VCaP (cell line): ENCODE measurements at regions not wholly inside any gene's neighbourhood (a gene's known extent, or its start where the extent isn't known, plus 50 kb on each side); places are given as distances from the start of the nearest gene placed in this dataset.

ENCODE experiments used
- H3K27ac ChIP-seq: fragments of 450-650 bp; 2 replicates; pipeline ENCODE4 v1.5.1; 2017
- TF ChIP-seq, protein P1 (sequence below): fragments of 450-650 bp; conservative IDR thresholded peaks from 2 replicates; pipeline ENCODE4 v1.5.1; 2017; ENCODE audit warnings: mild to moderate bottlenecking, moderate library complexity

DNA sequence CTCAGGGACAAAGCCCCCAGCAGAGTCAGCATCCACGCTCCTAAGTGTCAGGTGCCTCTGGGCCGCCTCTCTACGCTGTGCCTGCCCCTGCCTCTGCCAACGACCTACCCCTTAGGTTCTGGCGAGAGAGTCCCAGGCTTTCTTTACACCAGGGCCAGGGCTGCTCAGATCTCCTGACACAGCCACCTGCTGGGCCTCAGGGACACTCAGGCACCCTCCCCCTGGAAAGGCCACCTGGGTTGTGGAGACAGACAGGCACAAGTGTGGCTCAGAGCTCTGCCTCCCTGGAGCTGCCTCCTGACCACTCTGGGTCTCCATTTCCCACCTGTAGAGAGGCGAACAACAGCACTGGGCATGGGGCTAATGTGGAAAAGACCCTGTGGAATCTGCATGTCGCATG lies 90.0 kb upstream of the ADRA2C start:
- TF ChIP-seq, protein P1, sequence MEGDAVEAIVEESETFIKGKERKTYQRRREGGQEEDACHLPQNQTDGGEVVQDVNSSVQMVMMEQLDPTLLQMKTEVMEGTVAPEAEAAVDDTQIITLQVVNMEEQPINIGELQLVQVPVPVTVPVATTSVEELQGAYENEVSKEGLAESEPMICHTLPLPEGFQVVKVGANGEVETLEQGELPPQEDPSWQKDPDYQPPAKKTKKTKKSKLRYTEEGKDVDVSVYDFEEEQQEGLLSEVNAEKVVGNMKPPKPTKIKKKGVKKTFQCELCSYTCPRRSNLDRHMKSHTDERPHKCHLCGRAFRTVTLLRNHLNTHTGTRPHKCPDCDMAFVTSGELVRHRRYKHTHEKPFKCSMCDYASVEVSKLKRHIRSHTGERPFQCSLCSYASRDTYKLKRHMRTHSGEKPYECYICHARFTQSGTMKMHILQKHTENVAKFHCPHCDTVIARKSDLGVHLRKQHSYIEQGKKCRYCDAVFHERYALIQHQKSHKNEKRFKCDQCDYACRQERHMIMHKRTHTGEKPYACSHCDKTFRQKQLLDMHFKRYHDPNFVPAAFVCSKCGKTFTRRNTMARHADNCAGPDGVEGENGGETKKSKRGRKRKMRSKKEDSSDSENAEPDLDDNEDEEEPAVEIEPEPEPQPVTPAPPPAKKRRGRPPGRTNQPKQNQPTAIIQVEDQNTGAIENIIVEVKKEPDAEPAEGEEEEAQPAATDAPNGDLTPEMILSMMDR, result no peak

DNA sequence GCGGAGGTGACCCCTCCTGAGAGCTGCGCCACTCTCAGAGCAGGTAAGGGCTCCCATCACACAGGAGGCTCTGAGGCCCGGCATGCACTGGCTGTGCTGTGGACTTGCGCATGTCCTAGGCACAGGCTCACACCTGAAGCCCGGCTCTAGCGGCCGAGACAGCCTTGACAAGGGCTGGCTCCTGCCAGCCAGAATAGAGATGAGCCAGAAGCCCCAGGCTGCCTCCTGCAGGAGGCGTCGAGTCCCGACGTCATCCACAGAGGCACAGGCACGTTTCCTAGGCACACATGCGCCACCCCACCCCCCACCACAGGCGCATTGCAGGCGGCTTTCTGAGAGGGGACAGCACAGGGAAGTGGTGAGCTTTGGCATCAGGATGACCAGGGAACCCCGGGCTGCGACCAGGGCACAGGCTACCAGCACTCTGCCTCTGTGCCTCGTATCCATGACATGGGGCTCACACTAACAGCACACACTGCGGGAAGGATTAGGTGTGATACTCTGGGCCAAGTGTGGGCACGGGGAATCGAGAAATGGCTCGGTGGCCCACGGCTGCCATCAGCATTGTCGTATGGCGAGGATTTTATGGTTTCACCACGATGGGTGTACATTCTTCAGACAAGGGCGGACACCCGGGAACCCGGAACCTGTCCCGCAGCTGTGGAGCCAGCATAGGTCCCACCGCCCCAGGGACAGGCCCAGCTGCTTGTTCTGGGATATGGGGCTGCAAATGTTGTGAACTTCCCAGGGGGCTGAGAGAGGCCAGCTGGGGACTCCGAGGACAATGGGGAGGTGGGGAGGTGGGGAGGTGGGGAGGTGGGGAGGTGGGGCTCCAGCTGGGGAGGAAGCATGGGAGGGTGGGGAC lies 90.7 kb upstream of the ADRA2C start:
- TF ChIP-seq, protein P1, result no peak
- no peak overlapping the region for H3K27ac ChIP-seq

More for the DNA sequence above, 90.0 kb upstream of the ADRA2C start:
- H3K27ac ChIP-seq, result no peak overlapping the region

GRCh38 chr4:3674479-3674851 lies 91.7 kb upstream of the ADRA2C start:
- no peak overlapping the region for H3K27ac ChIP-seq
- TF ChIP-seq, protein P1, result no peak

DNA sequence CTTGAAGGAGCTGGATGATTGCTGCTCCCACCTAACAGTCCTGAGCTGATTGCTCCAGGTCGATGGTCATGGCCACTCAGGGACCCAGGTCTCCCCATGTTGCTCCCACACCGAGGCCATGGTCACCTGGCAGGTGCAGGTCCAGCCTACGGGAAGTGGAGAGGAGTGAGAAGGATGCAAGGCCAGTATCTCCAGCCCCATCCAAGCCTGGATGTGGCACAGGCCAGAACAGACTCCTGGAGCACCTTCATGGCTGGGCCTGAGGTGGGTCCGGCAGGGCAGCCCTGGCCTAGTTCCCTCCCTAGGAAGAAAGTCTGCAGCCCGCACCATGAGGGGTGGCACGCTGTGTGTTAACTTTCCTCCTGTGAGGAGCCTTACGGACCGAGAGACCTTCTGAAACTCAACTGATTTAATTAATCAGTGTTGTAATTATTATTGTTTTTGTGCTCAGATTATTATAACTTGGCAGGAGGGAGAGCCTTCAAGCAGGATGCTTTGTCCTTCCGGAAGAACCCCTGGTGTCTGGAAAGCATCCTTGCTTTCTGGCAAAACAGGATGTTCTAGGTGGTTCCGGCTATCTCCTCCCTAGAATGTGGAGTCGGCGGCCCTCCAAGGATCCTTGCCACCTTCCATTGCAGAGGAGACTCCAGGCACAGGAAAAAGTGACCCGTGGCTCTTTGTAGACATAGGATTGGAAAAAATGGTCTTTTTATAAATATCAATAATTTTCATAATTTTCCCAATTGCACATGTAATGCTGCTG lies 92.3 kb upstream of the ADRA2C start:
- peak overlapping the region; percentile 87; the same call in 1 of the 2 replicates for H3K27ac ChIP-seq
- TF ChIP-seq, protein P1, result no peak

- H3K27ac ChIP-seq, result peak overlapping the region; percentile 87
- TF ChIP-seq, protein P1, result no peak
Measured at GRCh38 chr4:3673176-3673575, 93.0 kb upstream of the ADRA2C start.

DNA sequence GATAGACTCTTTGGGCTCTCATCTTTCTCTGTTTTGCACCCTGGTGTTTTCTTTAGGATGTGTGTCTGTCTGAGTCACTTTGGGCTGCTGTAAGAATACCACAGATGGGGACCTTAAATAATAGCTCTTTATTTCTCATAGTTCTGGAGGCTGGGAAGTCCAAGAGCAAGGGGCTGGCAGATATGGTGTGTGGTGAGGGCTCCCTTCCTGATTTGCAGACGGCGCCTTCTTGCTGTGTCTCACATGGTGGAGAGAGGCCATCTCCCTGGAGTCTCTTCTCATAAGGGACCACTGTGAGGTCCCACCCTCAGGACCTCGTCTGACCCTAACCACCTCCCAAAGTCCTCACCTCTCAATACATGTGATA lies 93.7 kb upstream of the ADRA2C start:
- peak overlapping the region; percentile 87 for H3K27ac ChIP-seq
- TF ChIP-seq, protein P1, result no peak
